ENCODE measurements at regions not wholly inside any gene's neighbourhood (a gene's known extent, or its start where the extent isn't known, plus 50 kb on each side); places are given as distances from the start of the nearest gene placed in this dataset.

GRCh38 chr4:46581677-46582076 is 191.7 kb upstream of the GABRA2 start (continued):
- TF ChIP-seq ZNF263 (CRISPR knock-in tag; IDR thresholded peaks at IDR 0.05; ENCODE audit: low read depth): no peak

- CTCF ChIA-PET: no interaction called here
These were observed 165.0 kb upstream of the GABRA2 start for GRCh38 chr4:46554760-46555465.

GRCh38 chr4:46550471-46550870 is 160.5 kb upstream of the GABRA2 start:
- H3K36me3 Mint-ChIP-seq: no peaks in the 10 kb centered on the region
- peaks cover 4% of the 10 kb centered on the region; the same call in 1 of the 2 replicates for H3K27me3 Mint-ChIP-seq (ENCODE audit: low read depth)
- no peaks in the 10 kb centered on the region for H3K9me3 Mint-ChIP-seq
- no peaks in the 10 kb centered on the region for H3K4me1 Mint-ChIP-seq
- no peak for TF ChIP-seq FOXP4 (CRISPR knock-in tag; IDR thresholded peaks at IDR 0.05)
- no peak for TF ChIP-seq ZNF423 (CRISPR knock-in tag; IDR thresholded peaks at IDR 0.05)
- TF ChIP-seq E2F1 (CRISPR knock-in tag; IDR thresholded peaks at IDR 0.05): no peak
- no peak for TF ChIP-seq CREM (CRISPR knock-in tag; IDR thresholded peaks at IDR 0.05)
- TF ChIP-seq ZBTB43 (CRISPR knock-in tag; IDR thresholded peaks at IDR 0.05): no peak
- TF ChIP-seq MLX (CRISPR knock-in tag; IDR thresholded peaks at IDR 0.05): no peak
- no peak for TF ChIP-seq ATF2 (CRISPR knock-in tag; IDR thresholded peaks at IDR 0.05; ENCODE audit: borderline replicate concordance, low read depth)
- no peak for TF ChIP-seq ZNF281 (CRISPR knock-in tag; IDR thresholded peaks at IDR 0.05)
- TF ChIP-seq FOXK1 (CRISPR knock-in tag; IDR thresholded peaks at IDR 0.05): no peak
- TF ChIP-seq ZNF138 (CRISPR knock-in tag; conservative IDR thresholded peaks at IDR 0.05): no peak
- no peak overlapping the region for H3K4me3 Mint-ChIP-seq
- CTCF ChIA-PET: no interaction called here
- H3K27ac Mint-ChIP-seq: no peak overlapping the region
- POLR2A ChIA-PET: no interaction called here
- no peak for DNase-seq (ENCODE audit: low spot score)
- ATAC-seq: no peak

More at GRCh38 chr4:46554760-46555465, 165.0 kb upstream of the GABRA2 start:
- no peaks in the 10 kb centered on the region for H3K27me3 Mint-ChIP-seq (ENCODE audit: low read depth)
- no peak for ATAC-seq
- no peaks in the 10 kb centered on the region for H3K9me3 Mint-ChIP-seq
- DNase-seq (ENCODE audit: low spot score): no peak
- H3K27ac Mint-ChIP-seq: no peak overlapping the region
- no peak overlapping the region for H3K4me3 Mint-ChIP-seq
- TF ChIP-seq TP53 (CRISPR knock-in tag; IDR thresholded peaks at IDR 0.05) (no peak), ZNF396 (CRISPR knock-in tag; IDR thresholded peaks at IDR 0.05; ENCODE audit: borderline replicate concordance) (no peak), RORB (CRISPR knock-in tag; IDR thresholded peaks at IDR 0.05) (no peak), ZNF281 (CRISPR knock-in tag; IDR thresholded peaks at IDR 0.05) (no peak), NR3C1 (CRISPR knock-in tag; conservative IDR thresholded peaks at IDR 0.05; ENCODE audit: low read depth) (no peak)
- H3K4me1 Mint-ChIP-seq: peaks cover 10% of the 10 kb centered on the region
- H3K36me3 Mint-ChIP-seq: no peaks in the 10 kb centered on the region
- POLR2A ChIA-PET: no interaction called here

Data from WTC11 (cell line).